H9 (cell line): ENCODE measurements at regions not wholly inside any gene's neighbourhood (a gene's known extent, or its start where the extent isn't known, plus 50 kb on each side); places are given as distances from the start of the nearest gene placed in this dataset.

Experiments used
- DNase-seq: peaks from one replicate; pipeline ENCODE4 v3.0.0-alpha.2; 2017
- H2AFZ ChIP-seq: one replicate; pipeline ENCODE4 v1.6.1; 2013; ENCODE audit warnings: mild to moderate bottlenecking, low read length, control low read depth, moderate library complexity
- H2AK5ac ChIP-seq: 2 replicates; pipeline ENCODE4 v1.6.1; 2013; ENCODE audit warnings: low read length, control low read depth, mixed read lengths; ENCODE audit not compliant: insufficient read length
- H2BK120ac ChIP-seq: one replicate; pipeline ENCODE4 v1.6.1; 2013; ENCODE audit warnings: low read depth, mild to moderate bottlenecking, low read length, control low read depth, inconsistent platforms; ENCODE audit not compliant: poor library complexity, severe bottlenecking
- H2BK12ac ChIP-seq: 2 replicates; pipeline ENCODE4 v1.6.1; 2013; ENCODE audit warnings: low read length, control low read depth, mixed read lengths, low read depth; ENCODE audit not compliant: insufficient read length
- H2BK15ac ChIP-seq: 2 replicates; pipeline ENCODE4 v1.6.1; 2013; ENCODE audit warnings: low read depth, low read length, control low read depth
- H2BK20ac ChIP-seq: one replicate; pipeline ENCODE4 v1.6.1; 2013; ENCODE audit warnings: low read depth, mild to moderate bottlenecking, low read length, control low read depth, inconsistent platforms; ENCODE audit not compliant: poor library complexity, severe bottlenecking
- H2BK5ac ChIP-seq: 2 replicates; pipeline ENCODE4 v1.6.1; 2013; ENCODE audit warnings: low read length, control low read depth, mixed read lengths; ENCODE audit not compliant: insufficient read length
- H3K14ac ChIP-seq: 2 replicates; pipeline ENCODE4 v1.6.1; 2013; ENCODE audit warnings: low read length, control low read depth; ENCODE audit not compliant: insufficient read depth
- H3K18ac ChIP-seq: 2 replicates; pipeline ENCODE4 v1.6.1; 2013; ENCODE audit warnings: low read depth, mild to moderate bottlenecking, mixed read lengths, low read length, control low read depth; ENCODE audit not compliant: insufficient read length
- H3K23ac ChIP-seq: 2 replicates; pipeline ENCODE4 v1.6.1; 2013; ENCODE audit warnings: low read length, control low read depth, mixed read lengths, low read depth; ENCODE audit not compliant: insufficient read length
- H3K23me2 ChIP-seq: 2 replicates; pipeline ENCODE4 v1.6.1; 2013; ENCODE audit warnings: low read depth, mild to moderate bottlenecking, mixed read lengths, low read length, control low read depth; ENCODE audit not compliant: insufficient read length, poor library complexity, severe bottlenecking
- H3K27ac ChIP-seq: 2 replicates; pipeline ENCODE4 v1.5.1; 2013; ENCODE audit warnings: low read length, control low read depth, mixed read lengths, low read depth; ENCODE audit not compliant: insufficient read length
- H3K27me3 ChIP-seq: 2 replicates; pipeline ENCODE4 v1.6.1; 2013; ENCODE audit warnings: low read length, control low read depth, inconsistent platforms; ENCODE audit not compliant: insufficient read depth
- H3K4ac ChIP-seq: 2 replicates; pipeline ENCODE4 v1.6.1; 2013; ENCODE audit warnings: low read depth, mild to moderate bottlenecking, control low read depth, inconsistent platforms, low read length, moderate library complexity
- H3K4me1 ChIP-seq: 2 replicates; pipeline ENCODE4 v1.6.1; 2013; ENCODE audit warnings: low read length, control low read depth, inconsistent platforms; ENCODE audit not compliant: insufficient read depth
- H3K4me2 ChIP-seq: 2 replicates; pipeline ENCODE4 v1.6.1; 2013; ENCODE audit warnings: low read length, control low read depth, mixed read lengths; ENCODE audit not compliant: insufficient read length, insufficient read depth
- H3K56ac ChIP-seq: 2 replicates; pipeline ENCODE4 v1.6.1; 2013; ENCODE audit warnings: low read depth, mild to moderate bottlenecking, mixed read lengths, low read length, control low read depth; ENCODE audit not compliant: insufficient read length
- H3K79me1 ChIP-seq: 2 replicates; pipeline ENCODE4 v1.6.1; 2013; ENCODE audit warnings: low read depth, mild to moderate bottlenecking, moderate library complexity, low read length, control low read depth, inconsistent platforms; ENCODE audit not compliant: insufficient read depth, poor library complexity, severe bottlenecking
- H3K79me2 ChIP-seq: 2 replicates; pipeline ENCODE4 v1.6.1; 2013; ENCODE audit warnings: low read length, control low read depth, inconsistent platforms; ENCODE audit not compliant: insufficient read depth
- H3K9ac ChIP-seq: 2 replicates; pipeline ENCODE4 v1.6.1; 2013; ENCODE audit warnings: low read length, control low read depth, mixed read lengths; ENCODE audit not compliant: insufficient read length; ENCODE audit errors: extremely low read depth
- H3K9me3 ChIP-seq: one replicate; pipeline ENCODE4 v1.6.1; 2013; ENCODE audit warnings: low read depth, low read length, inconsistent platforms; ENCODE audit not compliant: control insufficient read depth
- H3T11ph ChIP-seq: one replicate; pipeline ENCODE4 v1.6.1; 2013; ENCODE audit warnings: mild to moderate bottlenecking, low read length, control low read depth, inconsistent platforms
- H4K20me1 ChIP-seq: one replicate; pipeline ENCODE4 v1.6.1; 2013; ENCODE audit not compliant: control insufficient read depth, insufficient read length, insufficient read depth
- H4K5ac ChIP-seq: 2 replicates; pipeline ENCODE4 v1.6.1; 2013; ENCODE audit warnings: low read depth, mild to moderate bottlenecking, mixed read lengths, low read length, control low read depth; ENCODE audit not compliant: insufficient read length
- H4K8ac ChIP-seq: replicated peaks from 2 replicates; pipeline ENCODE4 v1.6.1; 2013; ENCODE audit warnings: low read length, control low read depth, mixed read lengths, low read depth; ENCODE audit not compliant: insufficient read length
- H4K91ac ChIP-seq: 2 replicates; pipeline ENCODE4 v1.6.1; 2013; ENCODE audit warnings: low read depth, mild to moderate bottlenecking, moderate library complexity, mixed read lengths, low read length, control low read depth; ENCODE audit not compliant: insufficient read length
- H3K27ac Mint-ChIP-seq, 3 experiments: 2 replicates in 2 of 3; 3 replicates in 1 of 3; pipeline ENCODE4 v1.8.0; 2020 to 2021; ENCODE audit warnings: mixed read lengths in 3 of 3, mild to moderate bottlenecking in 1 of 3, moderate library complexity in 1 of 3
- H3K27me3 Mint-ChIP-seq: 2 replicates; pipeline ENCODE4 v1.8.0; 2021; ENCODE audit warnings: low read depth, mild to moderate bottlenecking, moderate library complexity, mixed read lengths
- H3K36me3 Mint-ChIP-seq, 3 experiments: 2 replicates in 2 of 3; 3 replicates in 1 of 3; pipeline ENCODE4 v1.8.0; 2020 to 2021; ENCODE audit warnings: low read depth in 3 of 3, mixed read lengths in 3 of 3; ENCODE audit not compliant: insufficient read depth in 1 of 3
- H3K4me1 Mint-ChIP-seq, 2 experiments: 2 replicates each; pipeline ENCODE4 v1.8.0; 2020; ENCODE audit warnings: mixed read lengths in 2 of 2
- H3K4me3 Mint-ChIP-seq, 2 experiments: 2 replicates in 1 of 2; 3 replicates in 1 of 2; pipeline ENCODE4 v1.8.0; 2020 to 2021; ENCODE audit warnings: mild to moderate bottlenecking in 2 of 2, mixed read lengths in 2 of 2, moderate library complexity in 1 of 2
- H3K9me3 Mint-ChIP-seq, 2 experiments: 2 replicates in 1 of 2; 3 replicates in 1 of 2; pipeline ENCODE4 v1.8.0; 2020; ENCODE audit warnings: mild to moderate bottlenecking in 2 of 2, mixed read lengths in 2 of 2, moderate library complexity in 1 of 2
- WGBS: extraction: QIAGEN DNeasy Blood & Tissue Kit; methylation state at CpG from one replicate; pipeline ENCODE4 v1.1.7; 2013; ENCODE audit warnings: missing lambda C conversion rate, low lambda C conversion rate, mixed read lengths; ENCODE audit not compliant: insufficient read length; ENCODE audit errors: extremely low coverage; 5-methylcytosine and 5-hydroxymethylcytosine counted together
- TF ChIP-seq, protein P1 (sequence below): fragments of 200-600 bp; sonication (generic); conservative IDR thresholded peaks from 3 replicates; pipeline ENCODE4 v1.8.0; 2021; ENCODE audit warnings: antibody characterized with exemption, mild to moderate bottlenecking

DNA sequence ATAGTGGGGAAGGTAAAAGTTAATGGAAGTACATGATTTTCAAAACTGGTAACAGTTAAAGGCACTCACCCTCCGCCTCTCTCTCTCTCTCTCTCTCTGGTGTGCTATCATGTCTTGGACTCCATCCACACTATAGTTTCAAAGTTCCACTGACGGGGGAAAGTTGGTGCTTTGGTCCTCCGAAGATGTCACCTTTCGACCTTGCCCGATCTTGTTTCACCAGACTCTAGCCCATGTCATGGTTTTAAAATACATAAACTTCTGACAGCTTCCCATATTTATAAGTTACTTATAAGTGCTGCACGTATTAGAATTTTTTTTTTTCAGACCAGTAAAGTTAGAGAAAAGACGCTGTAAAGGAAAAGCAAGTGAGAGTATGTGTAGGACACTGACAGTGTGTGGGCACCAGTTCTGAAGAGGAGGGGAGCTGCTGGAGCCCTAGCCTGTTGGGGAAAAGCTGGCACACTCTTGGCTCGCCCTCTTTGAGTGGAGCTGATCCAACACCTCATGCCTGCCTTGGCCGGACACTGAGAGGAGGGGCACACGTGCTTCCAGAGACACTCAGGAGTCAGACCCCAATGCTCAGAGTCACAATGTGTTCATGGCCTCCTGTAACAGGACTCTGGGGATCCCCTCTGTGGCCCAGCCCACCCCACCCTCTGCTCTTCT is 200.5 kb upstream of the TPM1 start:
- Histone ChIP-seq H2AFZ (no peak overlapping the region), H2BK12ac (no peak overlapping the region), H3K4me1 (0 out of 2 replicates have a peak, but pooled peaks cover 3% of the 10 kb centered on the region), H2BK120ac (no peak overlapping the region), H4K91ac (no peak overlapping the region), H2BK15ac (no peak overlapping the region), H3K4me2 (no peak overlapping the region), H3K27me3 (no peaks in the 10 kb centered on the region), H3K79me1 (no peaks in the 10 kb centered on the region), H2BK5ac (no peak overlapping the region), H3K56ac (no peak overlapping the region), H4K5ac (no peak overlapping the region), H3K4ac (no peak overlapping the region), H3K27ac (no peak overlapping the region), H3K9me3 (no peaks in the 10 kb centered on the region), H3K23me2 (no peaks in the 10 kb centered on the region), H3K23ac (no peak overlapping the region), H4K20me1 (no peaks in the 10 kb centered on the region), H3K18ac (no peak overlapping the region), H4K8ac (no peak overlapping the region), H3K9ac (no peak overlapping the region), H3T11ph (no peak overlapping the region), H3K14ac (no peak overlapping the region), H2BK20ac (no peak overlapping the region), H3K79me2 (no peaks in the 10 kb centered on the region), H2AK5ac (no peak overlapping the region)
- WGBS = no CpG with 5 or more reads among the region's 10 CpGs
- no peak for DNase-seq
- no peak overlapping the region for H3K27ac Mint-ChIP-seq
- H3K36me3 Mint-ChIP-seq = peaks cover 5 to 7% (median 7%) of the 10 kb centered on the region in 3 experiments; a peak in 5 of 7 replicates
- no peaks in the 10 kb centered on the region; the same call in 1 of the 2 replicates for H3K27me3 Mint-ChIP-seq
- H3K9me3 Mint-ChIP-seq = no peaks in the 10 kb centered on the region
- peaks cover 24 to 30% of the 10 kb centered on the region in 2 experiments for H3K4me1 Mint-ChIP-seq
- TF ChIP-seq, protein P1, sequence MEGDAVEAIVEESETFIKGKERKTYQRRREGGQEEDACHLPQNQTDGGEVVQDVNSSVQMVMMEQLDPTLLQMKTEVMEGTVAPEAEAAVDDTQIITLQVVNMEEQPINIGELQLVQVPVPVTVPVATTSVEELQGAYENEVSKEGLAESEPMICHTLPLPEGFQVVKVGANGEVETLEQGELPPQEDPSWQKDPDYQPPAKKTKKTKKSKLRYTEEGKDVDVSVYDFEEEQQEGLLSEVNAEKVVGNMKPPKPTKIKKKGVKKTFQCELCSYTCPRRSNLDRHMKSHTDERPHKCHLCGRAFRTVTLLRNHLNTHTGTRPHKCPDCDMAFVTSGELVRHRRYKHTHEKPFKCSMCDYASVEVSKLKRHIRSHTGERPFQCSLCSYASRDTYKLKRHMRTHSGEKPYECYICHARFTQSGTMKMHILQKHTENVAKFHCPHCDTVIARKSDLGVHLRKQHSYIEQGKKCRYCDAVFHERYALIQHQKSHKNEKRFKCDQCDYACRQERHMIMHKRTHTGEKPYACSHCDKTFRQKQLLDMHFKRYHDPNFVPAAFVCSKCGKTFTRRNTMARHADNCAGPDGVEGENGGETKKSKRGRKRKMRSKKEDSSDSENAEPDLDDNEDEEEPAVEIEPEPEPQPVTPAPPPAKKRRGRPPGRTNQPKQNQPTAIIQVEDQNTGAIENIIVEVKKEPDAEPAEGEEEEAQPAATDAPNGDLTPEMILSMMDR = no peak
- no peak overlapping the region for H3K4me3 Mint-ChIP-seq
